ENCODE measurements at regions not wholly inside any gene's neighbourhood (a gene's known extent, or its start where the extent isn't known, plus 50 kb on each side); places are given as distances from the start of the nearest gene placed in this dataset.
"Not testable (repeated sequence)": the region's sequence is repeated elsewhere in the genome, so short reads cannot be mapped to it uniquely, and the experiment has no call there.

DNA sequence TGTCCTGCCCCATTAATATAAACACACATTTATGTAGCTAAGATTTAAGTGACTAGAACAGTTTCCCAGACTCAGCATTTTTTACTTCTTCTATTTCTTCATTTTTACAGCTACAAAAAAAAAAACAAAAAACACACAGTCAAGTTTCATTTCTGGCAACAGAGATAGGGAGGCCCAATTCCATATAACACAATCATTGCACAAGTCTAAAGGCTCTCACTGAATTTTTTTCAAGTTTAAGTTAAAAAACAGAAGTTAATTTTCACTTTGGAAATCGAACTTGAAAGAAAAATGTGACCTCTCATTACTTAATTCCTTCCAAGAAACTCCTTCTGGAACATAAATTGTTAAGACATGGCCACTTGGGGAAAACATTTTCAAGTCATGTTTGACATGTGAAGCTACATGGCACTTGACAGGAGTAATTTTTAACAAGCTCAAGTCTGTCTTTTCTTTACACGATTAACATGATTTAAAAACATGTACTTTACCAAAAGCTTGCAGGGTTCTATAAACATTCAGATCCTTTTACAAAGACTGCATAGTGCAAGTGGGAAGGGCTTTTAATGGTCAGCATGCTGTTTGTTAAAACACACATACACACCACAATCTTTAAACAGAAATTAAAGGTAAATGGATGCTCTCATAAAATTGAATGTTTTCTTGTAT, 100.1 kb upstream of the CCDC28A start:
- no peak overlapping the region for H3K27ac ChIP-seq

DNA sequence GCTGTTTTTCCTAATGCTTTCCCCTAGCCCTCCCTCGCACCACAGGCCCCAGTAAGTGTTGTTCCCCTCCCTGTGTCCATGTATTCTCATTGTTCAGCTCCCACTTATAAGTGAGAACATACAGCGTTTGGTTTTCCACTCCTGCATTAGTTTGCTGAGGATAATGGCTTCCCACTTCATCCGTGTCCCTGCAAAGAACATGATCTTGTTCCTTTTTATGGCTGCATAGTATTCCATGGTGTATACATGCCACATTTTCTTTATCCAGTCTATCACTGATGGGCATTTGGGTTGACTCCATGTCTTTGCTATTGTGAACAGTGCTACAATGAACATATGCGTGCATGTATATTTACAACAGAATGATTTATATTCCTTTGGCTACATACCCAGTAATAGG, 99.1 kb upstream of the CCDC28A start:
- not testable (repeated sequence) for H3K4me3 ChIP-seq (ENCODE audit: low read depth, low read length); H3K36me3 ChIP-seq; DNase-seq; H3K9me3 ChIP-seq (ENCODE audit: severe bottlenecking); H3K27ac ChIP-seq; H3K27me3 ChIP-seq (ENCODE audit: insufficient read depth, low read depth, severe bottlenecking)

More for the DNA sequence above, 100.1 kb upstream of the CCDC28A start:
- TF ChIP-seq, protein P1, sequence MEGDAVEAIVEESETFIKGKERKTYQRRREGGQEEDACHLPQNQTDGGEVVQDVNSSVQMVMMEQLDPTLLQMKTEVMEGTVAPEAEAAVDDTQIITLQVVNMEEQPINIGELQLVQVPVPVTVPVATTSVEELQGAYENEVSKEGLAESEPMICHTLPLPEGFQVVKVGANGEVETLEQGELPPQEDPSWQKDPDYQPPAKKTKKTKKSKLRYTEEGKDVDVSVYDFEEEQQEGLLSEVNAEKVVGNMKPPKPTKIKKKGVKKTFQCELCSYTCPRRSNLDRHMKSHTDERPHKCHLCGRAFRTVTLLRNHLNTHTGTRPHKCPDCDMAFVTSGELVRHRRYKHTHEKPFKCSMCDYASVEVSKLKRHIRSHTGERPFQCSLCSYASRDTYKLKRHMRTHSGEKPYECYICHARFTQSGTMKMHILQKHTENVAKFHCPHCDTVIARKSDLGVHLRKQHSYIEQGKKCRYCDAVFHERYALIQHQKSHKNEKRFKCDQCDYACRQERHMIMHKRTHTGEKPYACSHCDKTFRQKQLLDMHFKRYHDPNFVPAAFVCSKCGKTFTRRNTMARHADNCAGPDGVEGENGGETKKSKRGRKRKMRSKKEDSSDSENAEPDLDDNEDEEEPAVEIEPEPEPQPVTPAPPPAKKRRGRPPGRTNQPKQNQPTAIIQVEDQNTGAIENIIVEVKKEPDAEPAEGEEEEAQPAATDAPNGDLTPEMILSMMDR (IDR thresholded peaks at IDR 0.05; ENCODE audit: low read depth, low read length), result no peak
- Histone ChIP-seq H3K27me3 (ENCODE audit: insufficient read depth, low read depth, severe bottlenecking) (no peaks in the 10 kb centered on the region), H3K36me3 (no peaks in the 10 kb centered on the region), H3K9me3 (ENCODE audit: severe bottlenecking) (no peaks in the 10 kb centered on the region), H3K4me3 (ENCODE audit: low read depth, low read length) (no peak overlapping the region)
- no peak for DNase-seq

DNA sequence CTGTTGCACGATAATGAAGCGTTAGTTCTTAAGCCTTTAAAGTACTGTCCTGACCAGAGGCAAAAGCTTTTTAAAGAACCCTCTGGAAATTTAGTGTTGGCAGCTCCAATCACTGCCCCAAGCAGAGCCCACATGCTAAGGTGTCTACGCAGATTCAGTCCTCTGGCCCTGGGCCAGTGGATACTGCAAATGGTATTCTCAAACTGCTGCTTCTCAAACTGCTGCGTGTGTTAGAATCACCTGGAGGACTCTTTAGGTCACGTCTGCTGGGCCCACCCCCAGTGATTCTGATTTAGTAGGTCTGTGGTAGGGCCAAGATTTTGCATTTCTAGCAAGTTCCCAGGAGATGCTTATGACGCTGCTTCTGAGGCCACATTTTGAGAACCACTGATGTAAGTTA, 96.0 kb upstream of the CCDC28A start:
- DNase-seq, result no peak
- no peaks in the 10 kb centered on the region for H3K9me3 ChIP-seq (ENCODE audit: severe bottlenecking)
- H3K27ac ChIP-seq, result no peak overlapping the region

DNA sequence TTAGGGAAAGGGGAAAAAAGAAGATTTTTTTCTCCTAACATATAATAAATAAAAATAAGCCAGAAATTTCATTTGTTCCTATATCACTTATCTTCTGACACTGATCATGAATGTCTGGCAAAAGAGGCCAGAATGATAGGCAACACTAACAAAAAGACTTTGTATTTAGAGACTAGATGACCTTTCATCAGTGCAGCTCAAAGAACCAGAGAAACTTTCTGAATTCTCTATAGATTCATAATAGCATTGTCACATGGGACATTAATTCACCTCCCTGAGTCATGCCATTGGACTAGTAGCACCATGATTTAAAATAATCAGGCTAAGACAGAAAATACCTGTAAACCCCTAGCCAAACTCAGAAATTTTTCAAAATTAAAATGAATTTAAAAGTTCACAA, 95.4 kb upstream of the CCDC28A start:
- DNase-seq, result no peak
- TF ChIP-seq, protein P1 (IDR thresholded peaks at IDR 0.05; ENCODE audit: low read depth, low read length), result no peak
- no peak overlapping the region for H3K27ac ChIP-seq
- H3K27me3 ChIP-seq (ENCODE audit: insufficient read depth, low read depth, severe bottlenecking), result no peaks in the 10 kb centered on the region
- no peaks in the 10 kb centered on the region for H3K9me3 ChIP-seq (ENCODE audit: severe bottlenecking)
- H3K36me3 ChIP-seq, result no peaks in the 10 kb centered on the region
- H3K4me3 ChIP-seq (ENCODE audit: low read depth, low read length), result no peak overlapping the region

More for the DNA sequence above, 96.0 kb upstream of the CCDC28A start:
- TF ChIP-seq, protein P1 (IDR thresholded peaks at IDR 0.05; ENCODE audit: low read depth, low read length), result no peak
- Histone ChIP-seq H3K4me3 (ENCODE audit: low read depth, low read length) (no peak overlapping the region), H3K27me3 (ENCODE audit: insufficient read depth, low read depth, severe bottlenecking) (no peaks in the 10 kb centered on the region), H3K36me3 (no peaks in the 10 kb centered on the region)

DNA sequence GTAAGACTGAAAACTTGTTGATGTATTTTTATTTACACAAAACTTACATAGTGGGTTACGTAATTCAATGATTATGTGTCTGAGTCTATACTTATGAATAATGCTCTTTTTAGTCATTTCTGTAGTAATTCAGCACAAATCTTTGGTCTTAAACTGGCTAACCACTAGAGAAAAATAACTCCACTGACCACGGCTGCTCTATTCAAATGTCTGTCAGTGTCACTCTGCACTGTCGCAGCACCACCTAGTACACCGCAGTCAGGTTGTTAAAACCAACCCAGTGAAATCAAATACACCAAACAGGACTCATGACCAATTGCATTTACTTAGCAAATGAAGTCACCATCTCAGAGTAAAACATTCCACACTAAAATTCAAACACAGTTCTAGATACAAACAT, 93.5 kb upstream of the CCDC28A start:
- H3K4me3 ChIP-seq (ENCODE audit: low read depth, low read length), result no peak overlapping the region
- no peaks in the 10 kb centered on the region for H3K9me3 ChIP-seq (ENCODE audit: severe bottlenecking)
- H3K27ac ChIP-seq, result no peak overlapping the region
- no peaks in the 10 kb centered on the region for H3K27me3 ChIP-seq (ENCODE audit: insufficient read depth, low read depth, severe bottlenecking)
- no peak for DNase-seq
- no peaks in the 10 kb centered on the region for H3K36me3 ChIP-seq
- TF ChIP-seq, protein P1 (IDR thresholded peaks at IDR 0.05; ENCODE audit: low read depth, low read length), result no peak

DNA sequence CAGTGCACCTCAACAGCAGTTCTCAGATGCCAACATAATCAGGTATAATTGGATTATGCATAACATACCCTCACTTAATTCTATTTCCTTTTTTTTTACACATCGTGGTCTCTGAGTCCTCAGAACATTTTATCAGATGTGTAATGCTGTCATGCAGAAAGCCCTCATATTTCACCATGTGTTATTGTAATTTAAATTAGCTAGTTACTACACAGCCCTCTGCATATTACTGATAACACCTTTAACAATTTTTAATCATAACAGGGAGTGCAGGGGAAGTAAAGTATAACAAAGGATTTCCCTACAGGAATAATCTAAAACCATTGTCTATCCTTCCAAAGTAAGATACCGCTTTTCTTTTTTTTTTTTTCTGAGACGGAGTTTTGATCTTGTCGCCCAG, 91.9 kb upstream of the CCDC28A start:
- Histone ChIP-seq H3K36me3 (no peaks in the 10 kb centered on the region), H3K27me3 (ENCODE audit: insufficient read depth, low read depth, severe bottlenecking) (no peaks in the 10 kb centered on the region), H3K27ac (no peak overlapping the region), H3K9me3 (ENCODE audit: severe bottlenecking) (no peaks in the 10 kb centered on the region), H3K4me3 (ENCODE audit: low read depth, low read length) (no peak overlapping the region)
- DNase-seq, result no peak
- TF ChIP-seq, protein P1 (IDR thresholded peaks at IDR 0.05; ENCODE audit: low read depth, low read length), result no peak

Data from WERI-Rb-1 (cell line).